ENCODE measurements at regions not wholly inside any gene's neighbourhood (a gene's known extent, or its start where the extent isn't known, plus 50 kb on each side); places are given as distances from the start of the nearest gene placed in this dataset.
"Not testable (repeated sequence)": the region's sequence is repeated elsewhere in the genome, so short reads cannot be mapped to it uniquely, and the experiment has no call there.

- TF ChIP-seq, protein P1, sequence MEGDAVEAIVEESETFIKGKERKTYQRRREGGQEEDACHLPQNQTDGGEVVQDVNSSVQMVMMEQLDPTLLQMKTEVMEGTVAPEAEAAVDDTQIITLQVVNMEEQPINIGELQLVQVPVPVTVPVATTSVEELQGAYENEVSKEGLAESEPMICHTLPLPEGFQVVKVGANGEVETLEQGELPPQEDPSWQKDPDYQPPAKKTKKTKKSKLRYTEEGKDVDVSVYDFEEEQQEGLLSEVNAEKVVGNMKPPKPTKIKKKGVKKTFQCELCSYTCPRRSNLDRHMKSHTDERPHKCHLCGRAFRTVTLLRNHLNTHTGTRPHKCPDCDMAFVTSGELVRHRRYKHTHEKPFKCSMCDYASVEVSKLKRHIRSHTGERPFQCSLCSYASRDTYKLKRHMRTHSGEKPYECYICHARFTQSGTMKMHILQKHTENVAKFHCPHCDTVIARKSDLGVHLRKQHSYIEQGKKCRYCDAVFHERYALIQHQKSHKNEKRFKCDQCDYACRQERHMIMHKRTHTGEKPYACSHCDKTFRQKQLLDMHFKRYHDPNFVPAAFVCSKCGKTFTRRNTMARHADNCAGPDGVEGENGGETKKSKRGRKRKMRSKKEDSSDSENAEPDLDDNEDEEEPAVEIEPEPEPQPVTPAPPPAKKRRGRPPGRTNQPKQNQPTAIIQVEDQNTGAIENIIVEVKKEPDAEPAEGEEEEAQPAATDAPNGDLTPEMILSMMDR (conservative IDR thresholded peaks at IDR 0.05): 0 out of 2 replicates have a peak, but pooled peaks have one; percentile 83
- no peak for TF ChIP-seq ZFX (IDR thresholded peaks at IDR 0.05)
These were observed 1010.9 kb downstream of the KCNJ18 start for GRCh38 chr17:22703204-22703603.

GRCh38 chr17:22703786-22704441, 1011.6 kb downstream of the KCNJ18 start:
- no peak for TF ChIP-seq ZFX (IDR thresholded peaks at IDR 0.05)
- TF ChIP-seq, protein P1 (conservative IDR thresholded peaks at IDR 0.05): peak; percentile 89

More at GRCh38 chr17:22703204-22703603, 1010.9 kb downstream of the KCNJ18 start:
- H3K27ac ChIP-seq: no peak overlapping the region

GRCh38 chr17:22704674-22705073, 1012.4 kb downstream of the KCNJ18 start:
- TF ChIP-seq, protein P1 (conservative IDR thresholded peaks at IDR 0.05): no peak
- TF ChIP-seq ZFX (IDR thresholded peaks at IDR 0.05): no peak

More at GRCh38 chr17:22703786-22704441, 1011.6 kb downstream of the KCNJ18 start:
- no peak overlapping the region for H3K27ac ChIP-seq

GRCh38 chr17:22707626-22708025, 1015.3 kb downstream of the KCNJ18 start:
- H3K27ac ChIP-seq: no peak overlapping the region
- TF ChIP-seq, protein P1 (conservative IDR thresholded peaks at IDR 0.05): no peak
- TF ChIP-seq ZFX (IDR thresholded peaks at IDR 0.05): no peak

More at GRCh38 chr17:22704674-22705073, 1012.4 kb downstream of the KCNJ18 start:
- no peak overlapping the region for H3K27ac ChIP-seq

DNA sequence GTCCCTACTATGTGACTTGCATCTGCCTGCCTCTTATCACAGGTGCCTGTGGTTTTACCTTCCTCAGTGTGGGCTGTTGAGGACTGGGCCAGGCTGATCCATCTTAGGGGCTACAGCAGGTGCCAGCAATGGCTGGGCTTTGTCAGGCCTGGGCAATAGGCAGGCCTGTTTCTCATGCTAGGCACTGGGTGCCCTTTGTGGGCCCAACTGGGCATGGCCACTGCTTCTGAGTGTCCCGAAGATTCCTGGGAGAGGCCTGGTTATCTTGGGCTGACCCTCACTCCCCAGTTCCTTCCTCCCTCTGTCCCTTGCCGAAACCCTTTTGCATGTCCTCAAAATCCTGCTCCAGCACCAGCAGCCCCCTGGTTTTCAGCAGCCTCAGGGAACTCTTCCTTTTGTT, 1024.9 kb downstream of the KCNJ18 start:
- no peak overlapping the region for H3K27ac ChIP-seq
- TF ChIP-seq, protein P1 (conservative IDR thresholded peaks at IDR 0.05): no peak
- TF ChIP-seq ZFX (IDR thresholded peaks at IDR 0.05): no peak

GRCh38 chr17:22718689-22719088, 1026.4 kb downstream of the KCNJ18 start:
- TF ChIP-seq, protein P1 (conservative IDR thresholded peaks at IDR 0.05): no peak
- no peak for TF ChIP-seq ZFX (IDR thresholded peaks at IDR 0.05)
- H3K27ac ChIP-seq: no peak overlapping the region

DNA sequence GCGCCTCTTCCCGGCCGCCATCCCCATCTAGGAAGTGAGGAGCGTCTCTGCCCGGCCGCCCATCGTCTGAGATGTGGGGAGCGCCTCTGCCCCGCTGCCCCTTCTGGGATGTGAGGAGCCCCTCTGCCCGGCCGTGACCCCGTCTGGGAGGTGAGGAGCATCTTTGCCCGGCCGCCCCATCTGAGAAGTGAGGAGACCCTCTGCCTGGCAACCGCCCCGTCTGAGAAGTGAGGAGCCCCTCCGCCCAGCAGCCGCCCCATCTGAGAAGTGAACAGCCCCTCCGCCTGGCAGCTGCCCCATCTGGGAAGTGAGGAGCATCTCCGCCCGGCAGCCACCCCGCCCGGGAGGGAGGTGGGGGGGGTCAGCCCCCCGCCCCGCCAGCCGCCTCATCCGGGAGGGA, 1048.7 kb downstream of the KCNJ18 start:
- H3K27ac ChIP-seq: not testable (repeated sequence)
